ENCODE measurements at regions not wholly inside any gene's neighbourhood (a gene's known extent, or its start where the extent isn't known, plus 50 kb on each side); places are given as distances from the start of the nearest gene placed in this dataset.

DNA sequence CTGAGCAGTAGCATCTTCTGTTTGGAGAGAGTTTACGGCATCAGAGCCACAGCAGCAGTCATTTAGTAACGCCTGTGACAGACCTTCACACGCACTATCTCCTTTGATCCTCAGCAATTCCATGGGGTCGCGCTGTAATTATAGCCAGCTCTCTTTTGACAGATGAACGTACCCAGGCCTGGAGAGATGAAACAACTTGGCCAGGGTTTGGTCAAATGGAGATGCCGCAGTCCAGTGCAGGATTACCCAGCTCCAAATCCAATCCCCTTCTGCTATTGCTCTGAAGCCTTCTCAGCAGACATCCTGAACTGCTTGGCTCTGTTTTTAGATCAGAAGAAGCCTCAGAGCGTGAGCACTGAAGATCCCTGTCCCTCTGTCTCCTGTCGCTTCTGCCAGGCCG, 83.9 kb downstream of the SOX9 start:
- TF ChIP-seq, protein P1, sequence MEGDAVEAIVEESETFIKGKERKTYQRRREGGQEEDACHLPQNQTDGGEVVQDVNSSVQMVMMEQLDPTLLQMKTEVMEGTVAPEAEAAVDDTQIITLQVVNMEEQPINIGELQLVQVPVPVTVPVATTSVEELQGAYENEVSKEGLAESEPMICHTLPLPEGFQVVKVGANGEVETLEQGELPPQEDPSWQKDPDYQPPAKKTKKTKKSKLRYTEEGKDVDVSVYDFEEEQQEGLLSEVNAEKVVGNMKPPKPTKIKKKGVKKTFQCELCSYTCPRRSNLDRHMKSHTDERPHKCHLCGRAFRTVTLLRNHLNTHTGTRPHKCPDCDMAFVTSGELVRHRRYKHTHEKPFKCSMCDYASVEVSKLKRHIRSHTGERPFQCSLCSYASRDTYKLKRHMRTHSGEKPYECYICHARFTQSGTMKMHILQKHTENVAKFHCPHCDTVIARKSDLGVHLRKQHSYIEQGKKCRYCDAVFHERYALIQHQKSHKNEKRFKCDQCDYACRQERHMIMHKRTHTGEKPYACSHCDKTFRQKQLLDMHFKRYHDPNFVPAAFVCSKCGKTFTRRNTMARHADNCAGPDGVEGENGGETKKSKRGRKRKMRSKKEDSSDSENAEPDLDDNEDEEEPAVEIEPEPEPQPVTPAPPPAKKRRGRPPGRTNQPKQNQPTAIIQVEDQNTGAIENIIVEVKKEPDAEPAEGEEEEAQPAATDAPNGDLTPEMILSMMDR (IDR thresholded peaks at IDR 0.05; ENCODE audit: poor library complexity): no peak
- TF ChIP-seq EZH2phosphoT487 (IDR thresholded peaks at IDR 0.05; ENCODE audit: low read depth, severe bottlenecking, unreplicated experiment): no peak
